ENCODE measurements at regions not wholly inside any gene's neighbourhood (a gene's known extent, or its start where the extent isn't known, plus 50 kb on each side); places are given as distances from the start of the nearest gene placed in this dataset.

GRCh38 chr13:83816081-83816480 is 66.2 kb downstream of the SLITRK1 start:
- H2AFZ ChIP-seq (ENCODE audit: control insufficient read depth, low read depth, low read length) = no peak overlapping the region
- H3K9me3 ChIP-seq (replicated peaks; ENCODE audit: control insufficient read depth, insufficient read depth, low read length) = no peaks in the 10 kb centered on the region
- WGBS (ENCODE audit: insufficient coverage, insufficient replicate concordance, low lambda C conversion rate, missing lambda C conversion rate) = 0% methylated on average over 2 of the region's 2 CpGs
- in situ Hi-C loops (cut with MboI) = no loop called here
- no peak for DNase-seq (ENCODE audit: low read depth, low spot score)
- no peaks in the 10 kb centered on the region for H3K79me2 ChIP-seq (ENCODE audit: control insufficient read depth, insufficient read depth, low read length)
- ATAC-seq = no peak
- ChIA-PET CTCF (interaction anchor here (0.7 kb wide), 1 partner anchor 36 kb away, joined by 5 read pairs; no protein-coding TSS in a partner anchor), SMC1A (ENCODE audit: uncharacterized antibody, unreplicated experiment) (interaction anchor here (0.7 kb wide), 2 partner anchors 48 to 664 kb away, joined by 3 to 5 read pairs; no protein-coding TSS in a partner anchor), RAD21 (ENCODE audit: unreplicated experiment) (no interaction called here), POLR2A (no interaction called here)
- H3K27ac ChIP-seq (ENCODE audit: control insufficient read depth, insufficient read depth) = no peak overlapping the region
- no peaks in the 10 kb centered on the region for H3K27me3 ChIP-seq (replicated peaks in 1 of 2; ENCODE audit: control insufficient read depth in 2 of 2, insufficient read depth in 2 of 2, low read length in 1 of 2)
- no peaks in the 10 kb centered on the region for H3K36me3 ChIP-seq (ENCODE audit: control insufficient read depth in 2 of 2, insufficient read depth in 2 of 2, low read length in 1 of 2)
- no peaks in the 10 kb centered on the region for H4K20me1 ChIP-seq (ENCODE audit: control insufficient read depth, insufficient read depth)
- H3K4me3 ChIP-seq = no peak overlapping the region
- intact Hi-C loops (cut with micrococcal nuclease; ENCODE audit: unreplicated experiment) = no loop called here
- H3K4me1 ChIP-seq (ENCODE audit: control insufficient read depth, insufficient read depth, low read length) = no peaks in the 10 kb centered on the region
- H3K4me2 ChIP-seq (ENCODE audit: control insufficient read depth, insufficient read depth) = no peak overlapping the region
- FAIRE-seq = no peak
- no peak overlapping the region for H3K9ac ChIP-seq (ENCODE audit: control insufficient read depth, insufficient read depth, low read length)
- BruUV-seq (replicated peaks) = no TSS peak
- no peak for TF ChIP-seq SREBF1 (IDR thresholded peaks at IDR 0.05; ENCODE audit: low read length)

GRCh38 chr13:83815598-83815997 is 66.7 kb downstream of the SLITRK1 start:
- CTCF ChIA-PET = no interaction called here
- BruUV-seq (replicated peaks) = no TSS peak
- Histone ChIP-seq H3K36me3 (ENCODE audit: control insufficient read depth in 2 of 2, insufficient read depth in 2 of 2, low read length in 1 of 2) (no peaks in the 10 kb centered on the region), H3K79me2 (ENCODE audit: control insufficient read depth, insufficient read depth, low read length) (no peaks in the 10 kb centered on the region), H3K9me3 (replicated peaks; ENCODE audit: control insufficient read depth, insufficient read depth, low read length) (no peaks in the 10 kb centered on the region), H3K4me3 (no peak overlapping the region), H3K4me2 (ENCODE audit: control insufficient read depth, insufficient read depth) (no peak overlapping the region), H2AFZ (ENCODE audit: control insufficient read depth, low read depth, low read length) (no peak overlapping the region), H4K20me1 (ENCODE audit: control insufficient read depth, insufficient read depth) (no peaks in the 10 kb centered on the region), H3K9ac (ENCODE audit: control insufficient read depth, insufficient read depth, low read length) (no peak overlapping the region), H3K27me3 (replicated peaks in 1 of 2; ENCODE audit: control insufficient read depth in 2 of 2, insufficient read depth in 2 of 2, low read length in 1 of 2) (no peaks in the 10 kb centered on the region), H3K27ac (ENCODE audit: control insufficient read depth, insufficient read depth) (no peak overlapping the region), H3K4me1 (ENCODE audit: control insufficient read depth, insufficient read depth, low read length) (no peaks in the 10 kb centered on the region)
- POLR2A ChIA-PET = no interaction called here
- intact Hi-C loops (cut with micrococcal nuclease; ENCODE audit: unreplicated experiment) = no loop called here
- RAD21 ChIA-PET (ENCODE audit: unreplicated experiment) = no interaction called here
- FAIRE-seq (no peak), DNase-seq (ENCODE audit: low read depth, low spot score) (no peak), ATAC-seq (no peak)
- in situ Hi-C loops (cut with MboI) = no loop called here
- SMC1A ChIA-PET (ENCODE audit: uncharacterized antibody, unreplicated experiment) = interaction anchor here (0.5 kb wide), 1 partner anchor 40 kb away, joined by 3 read pairs; no protein-coding TSS in a partner anchor
- 0% methylated on average over 1 of the region's 1 CpG for WGBS (ENCODE audit: insufficient coverage, insufficient replicate concordance, low lambda C conversion rate, missing lambda C conversion rate)
- TF ChIP-seq SIN3A (IDR thresholded peaks at IDR 0.05; ENCODE audit: low read depth, low read length) = no peak
- no peak for TF ChIP-seq NR2C2 (IDR thresholded peaks at IDR 0.05; ENCODE audit: borderline replicate concordance, control insufficient read depth, insufficient read length, low read depth)
- TF ChIP-seq CHD2 (IDR thresholded peaks at IDR 0.05; ENCODE audit: borderline replicate concordance, low read depth, low read length) = no peak
- no peak for TF ChIP-seq SRF (IDR thresholded peaks at IDR 0.05; ENCODE audit: low read depth in 2 of 2, low read length in 2 of 2)
- TF ChIP-seq CHD4 (IDR thresholded peaks at IDR 0.05) = no peak
- no peak for TF ChIP-seq IRF5 (IDR thresholded peaks at IDR 0.05; ENCODE audit: borderline replicate concordance)
- TF ChIP-seq CBX3 (IDR thresholded peaks at IDR 0.05; ENCODE audit: borderline replicate concordance, low read depth) = no peak
- no peak for TF ChIP-seq ZNF207 (IDR thresholded peaks at IDR 0.05; ENCODE audit: borderline replicate concordance)
- no peak for TF ChIP-seq MEF2A (IDR thresholded peaks at IDR 0.05; ENCODE audit: insufficient read depth, low read depth, low read length)
- no peak for TF ChIP-seq ASH2L (IDR thresholded peaks at IDR 0.05; ENCODE audit: borderline replicate concordance, low read depth)

Data from GM12878 (cell line).